Suppressor macrophage treated with lipopolysaccharide for 4 hours (primary cell): ENCODE measurements at regions not wholly inside any gene's neighbourhood (a gene's known extent, or its start where the extent isn't known, plus 50 kb on each side); places are given as distances from the start of the nearest gene placed in this dataset.
"Not testable (repeated sequence)": the region's sequence is repeated elsewhere in the genome, so short reads cannot be mapped to it uniquely, and the experiment has no call there.

Source experiments
- DNase-seq: peaks from one replicate; pipeline ENCODE4 v3.0.0-alpha.2; 2020

GRCh38 chr4:187362937-187363857 lies 632.4 kb upstream of the ZFP42 start:
- no peak for DNase-seq

GRCh38 chr4:187364401-187364800 lies 631.2 kb upstream of the ZFP42 start:
- no peak for DNase-seq

- DNase-seq = no peak
These were observed 630.7 kb upstream of the ZFP42 start for GRCh38 chr4:187364851-187365250.

GRCh38 chr4:187366530-187366929 lies 629.0 kb upstream of the ZFP42 start:
- no peak for DNase-seq

GRCh38 chr4:187370918-187371317 lies 624.7 kb upstream of the ZFP42 start:
- DNase-seq = no peak

GRCh38 chr4:187378441-187378840 lies 617.1 kb upstream of the ZFP42 start:
- no peak for DNase-seq

GRCh38 chr4:187380181-187380581 lies 615.4 kb upstream of the ZFP42 start:
- DNase-seq = no peak

- DNase-seq = no peak
These were observed 612.4 kb upstream of the ZFP42 start for GRCh38 chr4:187383181-187383580.

- DNase-seq = no peak
These were observed 607.8 kb upstream of the ZFP42 start for GRCh38 chr4:187387739-187388138.

GRCh38 chr4:187389420-187389819 lies 606.2 kb upstream of the ZFP42 start:
- DNase-seq = no peak

- no peak for DNase-seq
These were observed 604.9 kb upstream of the ZFP42 start for GRCh38 chr4:187390646-187391045.

GRCh38 chr4:187393531-187394344 lies 601.8 kb upstream of the ZFP42 start:
- no peak for DNase-seq

GRCh38 chr4:187396106-187396505 lies 599.5 kb upstream of the ZFP42 start:
- DNase-seq = no peak

- not testable (repeated sequence) for DNase-seq
These were observed 587.1 kb upstream of the ZFP42 start for GRCh38 chr4:187408447-187408846.

GRCh38 chr4:187413564-187414358 lies 581.8 kb upstream of the ZFP42 start:
- no peak for DNase-seq

- DNase-seq = no peak
These were observed 580.9 kb upstream of the ZFP42 start for GRCh38 chr4:187414716-187415115.

- DNase-seq = no peak
These were observed 580.3 kb upstream of the ZFP42 start for GRCh38 chr4:187415231-187415630.

- DNase-seq = no peak
These were observed 579.4 kb upstream of the ZFP42 start for GRCh38 chr4:187416216-187416615.

GRCh38 chr4:187417721-187418120 lies 577.9 kb upstream of the ZFP42 start:
- no peak for DNase-seq

- no peak for DNase-seq
These were observed 572.9 kb upstream of the ZFP42 start for GRCh38 chr4:187422655-187423054.

GRCh38 chr4:187424636-187425035 lies 570.9 kb upstream of the ZFP42 start:
- DNase-seq = no peak

- no peak for DNase-seq
These were observed 569.1 kb upstream of the ZFP42 start for GRCh38 chr4:187426511-187426910.

- no peak for DNase-seq
These were observed 563.3 kb upstream of the ZFP42 start for GRCh38 chr4:187432310-187432709.
